ENCODE measurements at regions not wholly inside any gene's neighbourhood (a gene's known extent, or its start where the extent isn't known, plus 50 kb on each side); places are given as distances from the start of the nearest gene placed in this dataset.

GRCh38 chr9:81489046-81489445, 200.3 kb downstream of the TLE1 start:
- DNase-seq (ENCODE audit: low read depth, low spot score) (no peak), FAIRE-seq (no peak)
- H3K4me3 ChIP-seq (ENCODE audit: control insufficient read depth in 2 of 3, extremely low read depth in 1 of 3, insufficient read depth in 2 of 3, low read depth in 1 of 3, low read length in 3 of 3) = no peak overlapping the region
- peaks cover 1% of the 10 kb centered on the region for H3K27me3 ChIP-seq (ENCODE audit: control insufficient read depth, extremely low read depth, insufficient read depth, low read length)
- no peak for TF ChIP-seq CTCF (optimal IDR thresholded peaks at IDR 0.05 in 1 of 3, IDR thresholded peaks at IDR 0.05 in 1 of 3, conservative IDR thresholded peaks at IDR 0.05 in 1 of 3; ENCODE audit: extremely low read depth in 1 of 3, insufficient read depth in 2 of 3, low read length in 3 of 3)
- no peak for TF ChIP-seq EZH2 (IDR thresholded peaks at IDR 0.05; ENCODE audit: low read length)
- H3K27ac ChIP-seq (ENCODE audit: control insufficient read depth, insufficient read depth, low read length) = no peak overlapping the region
- H3K36me3 ChIP-seq (ENCODE audit: control insufficient read depth in 2 of 2, extremely low read depth in 1 of 2, insufficient read depth in 2 of 2, low read length in 2 of 2) = no peaks in the 10 kb centered on the region
- dilution Hi-C loops (cut with MboI; ENCODE audit: extremely low pct_ligation_motif_present, low sequenced_read_pairs) = no loop called here
- H3K9me1 ChIP-seq (ENCODE audit: control insufficient read depth, extremely low read depth, insufficient read depth, low read length) = no peaks in the 10 kb centered on the region
- no peaks in the 10 kb centered on the region for H3K79me2 ChIP-seq (ENCODE audit: control insufficient read depth, insufficient read depth, low read length)
- no peak overlapping the region for H2AFZ ChIP-seq (ENCODE audit: control insufficient read depth, low read length)
- no peak overlapping the region for H3K9ac ChIP-seq (ENCODE audit: control insufficient read depth, extremely low read depth, insufficient read depth, low read length)
- H3K4me1 ChIP-seq (ENCODE audit: control insufficient read depth, extremely low read depth, insufficient read depth, low read length) = peaks cover 17% of the 10 kb centered on the region
- H3K4me2 ChIP-seq (ENCODE audit: control insufficient read depth, extremely low read depth, insufficient read depth, low read depth, low read length) = no peak overlapping the region
- no peaks in the 10 kb centered on the region for H3K9me3 ChIP-seq (ENCODE audit: control insufficient read depth, low read depth, low read length)
- no peaks in the 10 kb centered on the region for H4K20me1 ChIP-seq (ENCODE audit: control insufficient read depth, extremely low read depth, insufficient read depth, low read length)

- dilution Hi-C loops (cut with MboI; ENCODE audit: extremely low pct_ligation_motif_present, low sequenced_read_pairs) = no loop called here
- H3K9ac ChIP-seq (ENCODE audit: control insufficient read depth, extremely low read depth, insufficient read depth, low read length) = no peak overlapping the region
- H3K4me1 ChIP-seq (ENCODE audit: control insufficient read depth, extremely low read depth, insufficient read depth, low read length) = no peaks in the 10 kb centered on the region
- no peak overlapping the region for H3K27ac ChIP-seq (ENCODE audit: control insufficient read depth, insufficient read depth, low read length)
- no peaks in the 10 kb centered on the region for H3K36me3 ChIP-seq (ENCODE audit: control insufficient read depth in 2 of 2, extremely low read depth in 1 of 2, insufficient read depth in 2 of 2, low read length in 2 of 2)
- H3K4me3 ChIP-seq (ENCODE audit: control insufficient read depth in 2 of 3, extremely low read depth in 1 of 3, insufficient read depth in 2 of 3, low read depth in 1 of 3, low read length in 3 of 3) = no peak overlapping the region
- H3K4me2 ChIP-seq (ENCODE audit: control insufficient read depth, extremely low read depth, insufficient read depth, low read depth, low read length) = no peak overlapping the region
- no peak for TF ChIP-seq EZH2 (IDR thresholded peaks at IDR 0.05; ENCODE audit: low read length)
- TF ChIP-seq CTCF (optimal IDR thresholded peaks at IDR 0.05 in 1 of 3, IDR thresholded peaks at IDR 0.05 in 1 of 3, conservative IDR thresholded peaks at IDR 0.05 in 1 of 3; ENCODE audit: extremely low read depth in 1 of 3, insufficient read depth in 2 of 3, low read length in 3 of 3) = no peak
- FAIRE-seq (no peak), DNase-seq (ENCODE audit: low read depth, low spot score) (no peak)
- H2AFZ ChIP-seq (ENCODE audit: control insufficient read depth, low read length) = no peak overlapping the region
- H4K20me1 ChIP-seq (ENCODE audit: control insufficient read depth, extremely low read depth, insufficient read depth, low read length) = no peaks in the 10 kb centered on the region
- H3K79me2 ChIP-seq (ENCODE audit: control insufficient read depth, insufficient read depth, low read length) = no peaks in the 10 kb centered on the region
- no peaks in the 10 kb centered on the region for H3K9me3 ChIP-seq (ENCODE audit: control insufficient read depth, low read depth, low read length)
- H3K27me3 ChIP-seq (ENCODE audit: control insufficient read depth, extremely low read depth, insufficient read depth, low read length) = no peaks in the 10 kb centered on the region
- H3K9me1 ChIP-seq (ENCODE audit: control insufficient read depth, extremely low read depth, insufficient read depth, low read length) = no peaks in the 10 kb centered on the region
Observed at GRCh38 chr9:81480828-81481604, 208.3 kb downstream of the TLE1 start.
